NCI-H748 treated with DMSO at 0.1 percent for 48 hours (cell line): ENCODE measurements at regions not wholly inside any gene's neighbourhood (a gene's known extent, or its start where the extent isn't known, plus 50 kb on each side); places are given as distances from the start of the nearest gene placed in this dataset.
"Not testable (repeated sequence)": the region's sequence is repeated elsewhere in the genome, so short reads cannot be mapped to it uniquely, and the experiment has no call there.

Source experiments
- DNase-seq: peaks from one replicate; lab custom pipeline; 2025; lab: John Stamatoyannopoulos, UW

GRCh38 chr1:65590279-65590678 is 169.8 kb downstream of the LEPR start:
- no peak for DNase-seq

- DNase-seq, result no peak
Measured at GRCh38 chr1:65593516-65593915, 173.0 kb downstream of the LEPR start.

- DNase-seq, result no peak
Measured at GRCh38 chr1:65595724-65596123, 175.3 kb downstream of the LEPR start.

GRCh38 chr1:65596768-65597167 is 176.3 kb downstream of the LEPR start:
- DNase-seq, result no peak

GRCh38 chr1:65605621-65606020 is 185.2 kb downstream of the LEPR start:
- DNase-seq, result no peak

- no peak for DNase-seq
Measured at GRCh38 chr1:65606426-65606825, 186.0 kb downstream of the LEPR start.

- DNase-seq, result no peak
Measured at GRCh38 chr1:65613884-65614283, 178.8 kb upstream of the PDE4B start.

- no peak for DNase-seq
Measured at GRCh38 chr1:65615859-65616258, 176.8 kb upstream of the PDE4B start.

- DNase-seq, result not testable (repeated sequence)
Measured at GRCh38 chr1:65621721-65622120, 171.0 kb upstream of the PDE4B start.

GRCh38 chr1:65623895-65624294 is 168.8 kb upstream of the PDE4B start:
- no peak for DNase-seq

- DNase-seq, result no peak
Measured at GRCh38 chr1:65625528-65625927, 167.2 kb upstream of the PDE4B start.

GRCh38 chr1:65626003-65626402 is 166.7 kb upstream of the PDE4B start:
- no peak for DNase-seq

- no peak for DNase-seq
Measured at GRCh38 chr1:65629788-65630187, 162.9 kb upstream of the PDE4B start.

GRCh38 chr1:65630855-65631254 is 161.8 kb upstream of the PDE4B start:
- no peak for DNase-seq

- DNase-seq, result no peak
Measured at GRCh38 chr1:65632235-65632634, 160.5 kb upstream of the PDE4B start.

- no peak for DNase-seq
Measured at GRCh38 chr1:65640046-65640445, 152.6 kb upstream of the PDE4B start.

- DNase-seq, result not testable (repeated sequence)
Measured at GRCh38 chr1:65649185-65649584, 143.5 kb upstream of the PDE4B start.

GRCh38 chr1:65650682-65651081 is 142.0 kb upstream of the PDE4B start:
- no peak for DNase-seq

GRCh38 chr1:65654526-65654925 is 138.2 kb upstream of the PDE4B start:
- not testable (repeated sequence) for DNase-seq

- DNase-seq, result not testable (repeated sequence)
Measured at GRCh38 chr1:65657609-65658008, 135.1 kb upstream of the PDE4B start.

- no peak for DNase-seq
Measured at GRCh38 chr1:65658122-65658521, 134.6 kb upstream of the PDE4B start.

- no peak for DNase-seq
Measured at GRCh38 chr1:65668368-65668767, 124.3 kb upstream of the PDE4B start.

- DNase-seq, result no peak
Measured at GRCh38 chr1:65670518-65670917, 122.2 kb upstream of the PDE4B start.

GRCh38 chr1:65674522-65674921 is 118.2 kb upstream of the PDE4B start:
- no peak for DNase-seq

GRCh38 chr1:65679773-65680172 is 112.9 kb upstream of the PDE4B start:
- no peak for DNase-seq
